GM12892 (cell line): ENCODE measurements at regions not wholly inside any gene's neighbourhood (a gene's known extent, or its start where the extent isn't known, plus 50 kb on each side); places are given as distances from the start of the nearest gene placed in this dataset.

Source experiments
- POLR2A ChIP-seq: IDR thresholded peaks from 2 replicates; pipeline ENCODE4 v1.6.1; 2011; ENCODE audit warnings: low read depth, low read length, control low read depth
- TAF1 ChIP-seq: IDR thresholded peaks from 2 replicates; pipeline ENCODE4 v1.6.1; 2011; ENCODE audit warnings: low read depth, mild to moderate bottlenecking, control low read depth, low read length, borderline replicate concordance

GRCh38 chr7:10739401-10739800 is 234.3 kb upstream of the PHF14 start:
- TF ChIP-seq POLR2A (no peak), TAF1 (no peak)
